ENCODE measurements at regions not wholly inside any gene's neighbourhood (a gene's known extent, or its start where the extent isn't known, plus 50 kb on each side); places are given as distances from the start of the nearest gene placed in this dataset.
"Not testable (repeated sequence)": the region's sequence is repeated elsewhere in the genome, so short reads cannot be mapped to it uniquely, and the experiment has no call there.

GRCh38 chr4:137949746-137950145, 292.4 kb downstream of the SLC7A11 start:
- DNase-seq: no peak

DNA sequence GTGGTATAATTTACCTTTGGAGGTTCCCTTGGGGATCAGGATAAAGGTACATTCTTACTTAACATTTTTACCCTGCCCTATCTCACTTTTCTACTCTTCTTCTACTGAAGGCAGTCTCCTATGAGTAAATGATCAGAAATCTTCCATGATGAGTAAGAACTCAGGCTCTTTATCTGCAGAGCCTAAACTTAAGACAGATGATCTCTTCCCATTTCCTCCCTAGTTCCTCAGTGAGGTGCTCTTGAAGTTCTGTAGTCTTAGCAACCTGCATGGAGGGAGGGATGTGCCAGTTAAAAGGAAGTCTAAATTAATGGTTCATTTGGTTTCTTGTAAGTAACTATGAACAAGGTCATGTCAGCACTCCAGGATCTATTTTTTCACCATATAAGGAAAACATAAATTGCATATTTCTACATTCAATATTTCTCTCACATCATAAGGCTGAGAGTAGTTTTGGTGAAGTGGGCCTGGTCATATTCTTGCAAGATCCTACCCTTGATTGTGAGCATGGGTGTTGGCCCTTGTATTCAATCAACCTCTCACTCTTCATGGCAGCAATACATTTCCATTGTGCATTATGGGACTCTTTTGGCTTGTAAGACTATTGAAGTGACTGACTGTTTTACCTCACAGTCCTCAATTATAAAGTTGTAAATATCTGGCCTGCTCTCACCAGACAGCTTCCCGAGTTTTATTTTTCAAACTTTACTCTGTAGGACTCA, 295.5 kb downstream of the SLC7A11 start:
- no peak for DNase-seq

- not testable (repeated sequence) for DNase-seq
These were observed 299.3 kb downstream of the SLC7A11 start for GRCh38 chr4:137942815-137943214.

GRCh38 chr4:137942015-137942515, 300.1 kb downstream of the SLC7A11 start:
- not testable (repeated sequence) for DNase-seq

DNA sequence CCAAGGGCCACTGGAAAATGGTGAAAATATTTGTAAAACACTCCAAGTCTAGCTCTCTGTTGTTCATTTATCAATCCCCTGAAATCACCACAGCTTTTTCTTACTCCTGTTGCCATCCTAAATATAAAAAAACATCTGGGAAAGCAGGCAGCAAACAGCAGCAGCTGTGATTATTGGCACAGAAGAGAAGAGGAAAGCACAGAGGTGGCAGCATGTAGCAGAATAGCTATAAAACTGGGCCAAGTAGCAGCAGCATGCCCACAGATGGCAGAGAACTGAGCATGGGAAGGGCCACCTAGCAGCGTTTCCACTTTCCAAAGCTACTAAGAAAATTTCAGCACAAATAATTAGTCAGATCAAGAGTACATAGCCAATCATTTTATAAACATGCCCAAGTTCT, 307.2 kb downstream of the SLC7A11 start:
- no peak for DNase-seq

DNA sequence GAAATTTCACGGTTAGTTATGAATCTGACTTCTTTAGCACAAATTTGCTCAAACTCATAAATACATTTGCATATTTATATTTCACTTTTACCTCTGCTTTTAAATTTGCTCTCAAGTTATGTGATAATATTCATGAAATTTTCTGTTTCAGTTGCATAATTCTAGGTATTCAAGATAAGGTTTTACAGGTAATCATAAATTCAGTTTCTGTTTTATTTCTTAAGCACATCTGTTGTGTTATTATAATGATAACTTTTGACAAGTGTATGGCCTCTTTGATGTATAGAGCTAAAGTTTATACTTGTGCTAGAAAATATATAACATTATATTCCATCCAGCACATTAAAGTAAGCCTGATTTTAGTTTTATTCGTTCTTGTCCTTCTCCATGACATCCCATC, 308.1 kb downstream of the SLC7A11 start:
- DNase-seq: no peak

- DNase-seq: no peak
These were observed 314.2 kb downstream of the SLC7A11 start for GRCh38 chr4:137927972-137928371.

- no peak for DNase-seq
These were observed 318.7 kb downstream of the SLC7A11 start for GRCh38 chr4:137923494-137923893.

DNA sequence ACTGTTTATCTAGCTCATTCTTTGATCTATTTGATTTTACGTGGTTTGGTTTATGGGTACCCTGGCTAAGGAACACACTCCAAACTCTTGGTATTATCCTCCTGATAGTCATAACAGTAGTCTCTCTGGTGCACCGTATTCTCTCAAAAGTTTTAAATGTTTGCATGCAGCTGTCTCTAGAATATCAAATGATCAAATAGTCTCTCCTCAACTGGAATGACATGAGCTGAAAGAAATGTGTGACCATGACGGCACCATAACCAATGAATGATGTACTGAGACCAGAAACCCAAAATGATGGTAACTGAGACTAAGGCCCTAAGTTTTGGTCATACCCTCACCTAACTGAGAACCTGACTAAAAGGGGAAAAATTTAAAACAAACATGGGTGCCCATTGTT, 319.4 kb downstream of the SLC7A11 start:
- DNase-seq: no peak

DNA sequence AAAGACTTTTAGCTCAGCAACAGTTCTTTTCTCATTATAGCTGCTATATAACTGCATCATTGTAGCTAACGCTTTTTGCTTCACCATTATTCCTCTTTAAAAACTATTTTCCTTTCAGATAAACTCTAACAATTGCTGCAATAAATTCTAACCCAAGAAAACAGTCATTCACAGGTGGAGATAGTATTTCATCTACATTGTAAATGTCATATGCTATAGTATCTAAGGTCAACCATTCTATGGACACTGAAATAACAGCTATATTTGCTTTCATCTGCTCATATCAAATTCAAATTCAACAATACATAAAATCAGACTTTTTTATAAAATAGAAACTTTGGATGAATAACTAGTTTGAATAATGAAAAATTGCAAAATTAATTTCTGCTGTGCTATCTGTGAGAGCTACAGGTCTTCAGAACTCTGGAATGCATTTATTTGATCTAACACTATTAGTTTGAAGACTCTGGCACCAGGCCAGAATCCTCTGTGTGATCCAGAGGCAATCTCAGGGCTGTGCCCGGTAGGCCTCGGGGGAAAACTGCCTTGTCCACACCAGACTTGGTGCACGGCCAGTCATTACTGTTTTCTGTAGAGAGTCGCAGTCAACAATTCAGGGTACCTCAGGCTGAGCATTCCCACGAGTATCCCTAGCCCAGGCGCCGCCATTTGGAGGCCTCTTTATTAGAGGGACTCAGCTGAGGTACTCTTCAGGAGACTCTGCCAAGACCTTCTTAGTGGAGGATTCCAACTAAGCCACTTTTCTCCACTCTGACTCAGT, 332.4 kb downstream of the SLC7A11 start:
- no peak for DNase-seq

- DNase-seq: no peak
These were observed 336.2 kb downstream of the SLC7A11 start for GRCh38 chr4:137905930-137906329.

- no peak for DNase-seq
These were observed 341.0 kb downstream of the SLC7A11 start for GRCh38 chr4:137901114-137901513.

GRCh38 chr4:137896221-137896737, 345.9 kb downstream of the SLC7A11 start:
- no peak for DNase-seq

- not testable (repeated sequence) for DNase-seq
These were observed 346.6 kb downstream of the SLC7A11 start for GRCh38 chr4:137895515-137895914.

- DNase-seq: no peak
These were observed 350.0 kb downstream of the SLC7A11 start for GRCh38 chr4:137892134-137892533.

GRCh38 chr4:137890812-137891211, 351.3 kb downstream of the SLC7A11 start:
- DNase-seq: no peak

DNA sequence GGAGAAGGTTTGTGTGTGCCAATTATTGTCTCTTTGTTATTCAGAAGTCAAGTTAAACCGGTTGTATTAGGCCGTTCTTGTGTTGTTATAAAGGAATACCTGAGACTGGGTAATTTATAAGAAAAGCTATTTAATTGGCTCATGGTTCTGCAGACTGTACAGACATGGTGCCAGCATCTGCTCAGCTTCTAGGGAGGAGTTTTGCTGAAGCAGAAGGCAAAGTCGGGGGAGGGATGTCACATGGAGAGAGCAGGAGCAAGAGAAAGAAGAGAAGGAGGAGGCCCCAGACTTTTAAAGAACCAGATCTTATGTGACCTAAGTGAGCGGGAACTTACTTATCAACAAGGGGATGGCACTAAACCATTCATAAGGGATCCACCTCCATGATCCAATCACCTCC, 349.3 kb upstream of the PCDH18 start:
- no peak for DNase-seq

- DNase-seq: not testable (repeated sequence)
These were observed 335.8 kb upstream of the PCDH18 start for GRCh38 chr4:137868067-137868466.

DNA sequence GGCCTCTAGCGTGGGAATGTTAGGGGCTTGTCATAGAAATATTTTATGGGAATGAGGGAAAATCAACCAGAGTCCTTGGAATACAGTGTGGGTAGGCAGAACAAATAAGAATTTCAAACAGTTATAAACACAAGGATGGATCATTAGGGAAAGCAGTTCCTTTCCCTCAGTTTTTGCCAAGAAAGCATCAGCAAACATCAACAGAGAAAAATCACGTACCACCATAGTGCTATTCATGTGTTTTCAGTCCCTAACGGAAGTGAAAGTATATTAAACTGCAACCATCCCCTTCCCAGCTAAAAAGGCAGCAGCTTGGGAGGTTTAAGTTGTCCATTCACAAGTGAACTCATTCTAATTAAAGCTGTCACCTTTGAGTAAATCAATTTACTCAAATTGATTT, 334.4 kb upstream of the PCDH18 start:
- DNase-seq: no peak

DNA sequence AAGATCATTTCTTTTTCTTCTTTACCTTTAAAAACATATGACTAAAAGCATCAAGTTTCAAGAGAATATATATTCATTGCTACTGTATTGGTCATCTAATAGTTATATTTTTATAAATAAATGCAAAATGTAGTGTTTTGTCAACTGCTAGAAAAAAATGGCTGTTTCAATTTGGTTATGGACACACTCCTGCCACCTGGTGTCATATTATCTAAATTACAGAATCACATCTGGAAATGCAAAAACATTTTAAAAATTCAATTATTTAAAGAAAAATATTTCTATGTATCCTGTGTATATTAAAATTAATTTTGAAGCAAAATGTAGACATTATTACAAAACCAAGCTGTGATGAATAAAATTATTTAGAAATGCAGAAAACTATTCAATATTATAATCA, 329.4 kb upstream of the PCDH18 start:
- no peak for DNase-seq

DNA sequence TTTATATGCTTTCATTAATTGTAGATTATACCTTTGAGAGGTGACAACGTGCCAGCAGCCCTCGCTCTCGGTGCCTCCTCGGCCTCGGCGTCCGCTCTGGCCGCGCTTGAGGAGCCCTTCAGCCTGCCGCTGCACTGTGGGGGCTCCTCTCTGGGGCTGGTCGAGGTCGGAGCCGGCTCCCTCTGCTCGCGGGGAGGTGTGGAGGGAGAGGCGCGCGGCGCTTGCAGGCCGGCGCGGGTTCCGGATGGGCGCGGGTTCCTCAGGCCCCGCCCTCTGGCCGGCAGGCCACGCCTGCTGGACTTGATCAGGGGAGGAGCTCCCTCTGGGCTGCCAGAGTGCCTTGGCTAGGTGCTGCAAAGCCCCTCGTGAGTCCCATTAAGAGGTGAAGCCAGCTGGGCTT, 321.1 kb upstream of the PCDH18 start:
- no peak for DNase-seq

GRCh38 chr4:137852326-137852725, 320.0 kb upstream of the PCDH18 start:
- no peak for DNase-seq

GRCh38 chr4:137851435-137851834, 319.1 kb upstream of the PCDH18 start:
- DNase-seq: no peak

GRCh38 chr4:137827945-137828344, 295.7 kb upstream of the PCDH18 start:
- not testable (repeated sequence) for DNase-seq
